CD4-positive, alpha-beta T cell treated with Interleukin-4 for 1 hour (primary cell): ENCODE measurements at regions not wholly inside any gene's neighbourhood (a gene's known extent, or its start where the extent isn't known, plus 50 kb on each side); places are given as distances from the start of the nearest gene placed in this dataset.
"Not testable (repeated sequence)": the region's sequence is repeated elsewhere in the genome, so short reads cannot be mapped to it uniquely, and the experiment has no call there.

Experiments used
- DNase-seq, 2 donors: peaks; one replicate each; pipeline ENCODE4 v3.0.0-alpha.2; 2020 to 2022

DNA sequence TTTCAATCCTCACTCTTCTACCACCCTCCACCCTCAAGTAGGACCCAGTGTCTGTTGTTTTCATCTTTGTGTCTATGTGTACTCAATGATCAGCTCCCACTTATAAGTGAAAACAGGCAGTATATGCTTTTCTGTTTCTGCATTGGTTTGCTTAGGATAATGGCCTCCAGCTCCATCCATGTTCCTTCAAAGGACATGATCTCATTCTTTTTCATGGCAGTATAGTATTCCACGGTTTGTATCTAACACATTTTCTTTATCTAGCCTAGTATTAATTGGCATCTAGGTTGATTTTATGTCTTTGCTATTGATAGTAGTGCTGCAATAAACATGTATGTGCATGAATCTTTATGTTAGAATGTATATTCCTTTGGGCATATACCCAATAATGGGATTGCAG, 259.8 kb upstream of the KIF2A start:
- no peak for DNase-seq

DNA sequence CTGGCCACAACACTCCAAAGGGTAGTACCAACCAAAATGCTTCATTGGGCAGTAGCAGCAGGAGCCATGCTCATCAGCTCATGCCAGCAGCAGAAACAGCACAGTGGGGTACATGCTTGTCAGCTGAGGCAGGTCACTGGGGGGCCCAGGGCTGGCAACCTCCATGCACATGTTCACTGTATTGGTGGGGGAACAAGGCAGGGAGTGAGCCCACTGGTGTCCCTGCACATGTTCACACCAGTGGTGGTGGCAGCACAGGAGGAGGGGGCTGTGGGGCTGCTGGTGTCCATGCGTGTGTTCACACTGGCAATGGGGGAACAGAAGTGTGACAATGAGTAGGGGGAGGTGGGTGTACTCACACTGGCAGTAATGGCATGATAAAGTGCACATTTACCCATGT, 254.3 kb upstream of the KIF2A start:
- DNase-seq, result no peak

DNA sequence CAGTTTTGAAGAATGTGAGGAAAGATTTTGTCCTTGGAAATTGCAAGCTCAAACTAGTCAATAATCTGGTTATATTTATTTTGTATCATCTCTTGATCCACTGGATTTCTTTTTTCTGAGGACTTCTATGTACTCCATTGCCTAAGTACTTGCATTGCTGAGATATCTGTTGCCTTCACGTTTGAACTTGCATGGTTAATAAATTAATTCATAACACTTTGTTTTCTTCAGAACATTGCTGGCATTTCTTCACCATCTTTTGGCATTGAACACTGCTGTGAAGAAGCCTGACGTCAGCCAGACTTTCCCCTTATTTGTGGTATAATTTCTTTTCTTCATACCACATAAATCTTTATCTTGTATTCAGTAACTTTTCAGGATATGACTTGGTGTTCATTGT, 246.0 kb upstream of the KIF2A start:
- DNase-seq, result no peak

DNA sequence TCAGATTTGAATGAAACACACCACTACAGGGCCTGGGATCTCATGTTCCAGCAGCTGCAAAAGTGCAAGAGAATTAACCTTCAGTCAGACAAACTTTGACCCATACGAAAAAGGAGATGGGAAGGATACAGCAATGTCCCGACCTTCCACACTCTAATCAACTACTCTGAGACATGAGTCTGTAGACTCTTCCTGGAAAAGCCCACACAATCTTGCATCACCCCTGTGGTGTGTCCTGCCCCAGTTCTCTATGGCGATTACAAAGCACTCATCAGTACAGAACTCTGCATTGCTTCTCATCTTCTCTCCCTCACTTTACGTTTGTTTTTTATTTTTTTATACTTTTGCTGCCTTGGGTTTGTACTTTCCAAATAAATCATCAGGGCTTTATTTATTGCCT, 241.0 kb upstream of the KIF2A start:
- no peak for DNase-seq

DNA sequence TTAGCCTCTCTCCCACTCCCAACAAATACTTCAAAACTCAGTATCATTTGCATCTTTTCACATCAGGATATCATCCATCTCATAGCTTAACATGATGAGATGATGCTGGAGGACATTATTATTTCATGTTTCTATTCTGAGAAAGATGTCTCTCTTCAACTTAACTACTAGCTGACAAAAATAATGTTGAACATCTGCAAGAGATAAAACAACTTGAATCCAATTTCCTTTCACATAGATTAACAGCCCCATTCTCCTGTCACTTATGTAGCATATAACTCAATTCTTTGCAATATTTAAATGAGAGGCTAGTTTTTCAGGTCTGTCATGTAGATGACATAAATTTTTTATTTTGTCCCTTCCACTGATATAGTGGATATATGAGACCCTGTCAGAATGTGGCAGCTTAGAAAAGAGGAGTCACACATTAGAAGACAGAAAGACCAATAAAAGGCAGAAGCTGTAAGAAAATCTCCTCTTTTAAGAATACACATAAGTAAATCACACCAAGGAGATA, 239.2 kb upstream of the KIF2A start:
- DNase-seq, result no peak

DNA sequence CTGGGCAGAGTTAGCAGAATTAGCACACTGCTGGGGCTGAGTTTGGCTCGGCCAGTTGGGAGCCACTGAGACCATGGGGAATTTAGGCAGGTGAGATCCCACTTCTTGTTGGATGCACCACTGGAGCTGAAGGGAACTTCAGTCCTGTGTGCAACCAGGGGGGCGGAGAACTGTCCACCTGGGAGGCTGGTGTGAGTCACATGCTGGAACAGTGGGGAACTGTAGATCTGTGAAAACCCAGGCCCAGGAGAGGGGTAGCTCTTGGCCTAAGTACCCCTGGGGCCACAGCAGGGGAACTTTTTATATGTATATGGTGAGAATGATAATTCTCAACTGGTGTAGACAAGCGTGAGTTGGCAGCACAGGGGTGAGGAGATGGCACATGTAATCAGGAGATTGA, 237.5 kb upstream of the KIF2A start:
- no peak for DNase-seq

DNA sequence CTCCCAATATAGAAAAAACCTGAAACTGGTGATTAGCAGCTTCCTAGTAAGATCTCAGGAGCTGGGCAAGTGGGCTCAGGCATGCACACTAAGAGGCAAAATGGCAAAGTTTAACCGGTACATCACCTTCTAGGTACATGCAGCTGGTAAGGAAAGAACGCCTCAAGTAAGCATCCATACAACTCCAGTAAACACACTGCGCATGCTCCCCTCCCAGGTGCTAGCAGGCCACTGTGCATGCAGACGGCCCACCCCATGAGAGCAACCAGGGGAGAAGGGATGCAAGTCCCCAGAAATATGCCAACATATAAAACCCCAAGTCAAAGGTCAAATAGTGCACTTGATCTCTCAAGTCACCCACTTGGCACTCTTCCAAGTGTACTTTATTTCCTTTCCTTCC, 228.6 kb upstream of the KIF2A start:
- DNase-seq, result no peak

DNA sequence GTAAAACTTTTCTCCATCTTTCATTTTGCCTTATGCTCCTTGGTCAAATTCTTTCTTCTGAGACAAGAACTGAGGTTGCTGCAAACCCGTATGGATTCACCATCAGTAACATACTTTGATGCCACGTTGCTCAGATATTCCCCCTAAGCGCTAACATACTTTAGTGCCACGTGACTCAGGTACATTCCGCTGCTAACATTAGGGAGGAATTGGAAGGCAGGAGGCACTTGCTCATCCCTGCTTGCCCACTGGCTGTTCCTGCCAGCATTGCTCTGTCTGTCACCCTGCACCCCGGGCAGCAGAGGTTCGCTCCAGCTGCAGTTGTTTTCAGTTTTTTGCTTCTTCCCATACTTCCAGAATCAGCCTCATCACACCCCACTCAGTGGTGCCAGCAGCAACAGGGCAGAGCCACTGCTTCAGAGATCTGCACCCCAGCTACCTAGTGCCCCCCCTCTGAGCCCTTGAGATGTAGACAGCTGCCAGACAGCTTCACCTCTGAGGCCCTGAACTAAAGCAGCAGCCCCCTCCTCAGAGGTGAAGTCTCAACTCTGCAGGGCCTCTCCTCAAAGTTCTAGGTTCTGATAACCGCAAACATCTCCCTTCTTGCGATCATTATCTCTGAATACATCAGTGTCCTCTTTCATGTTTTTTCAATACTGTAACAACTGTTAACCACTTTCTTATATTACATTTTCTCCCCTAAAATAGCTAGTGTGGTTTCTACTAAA, 228.0 kb upstream of the KIF2A start:
- no peak for DNase-seq

DNA sequence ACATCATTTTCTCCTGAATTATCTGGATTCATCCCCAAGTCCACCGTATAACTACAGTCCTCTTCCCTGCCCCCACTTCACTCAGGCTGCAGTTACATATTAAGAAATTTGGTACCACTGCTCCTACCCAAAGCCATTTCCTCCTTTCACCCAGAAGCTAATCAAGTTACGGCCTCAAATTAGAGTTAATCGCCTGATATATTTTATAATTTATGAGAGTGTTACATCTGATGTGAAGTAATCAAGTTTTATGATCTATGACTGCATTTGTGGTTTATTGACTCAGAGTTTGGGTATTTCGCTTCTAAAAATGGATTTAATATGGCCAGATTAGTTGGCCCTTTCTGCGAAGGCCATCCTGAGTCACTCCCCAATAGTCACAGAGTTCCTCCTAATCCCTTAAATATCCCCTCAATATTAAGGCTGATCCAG, 223.6 kb upstream of the KIF2A start:
- DNase-seq, result no peak

DNA sequence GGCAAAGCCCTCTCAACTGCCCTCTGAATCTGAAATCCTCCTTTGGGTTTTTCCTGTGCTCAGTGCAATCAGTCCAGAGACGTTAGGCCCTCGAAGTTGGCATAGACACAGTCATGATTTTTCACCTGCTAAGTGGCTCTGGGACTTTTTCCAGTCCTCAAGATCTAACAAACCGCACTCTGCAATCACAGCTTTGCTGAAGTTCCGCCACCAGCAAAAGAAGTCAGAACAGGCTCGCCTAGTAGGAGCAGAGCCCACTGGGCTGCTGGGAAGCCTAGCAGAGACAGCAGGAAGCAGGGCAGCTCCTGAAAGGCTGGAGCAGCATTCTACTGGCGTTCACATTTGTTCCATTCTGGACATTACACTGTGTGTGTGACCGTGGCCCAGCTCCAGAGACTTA, 222.8 kb upstream of the KIF2A start:
- no peak for DNase-seq

DNA sequence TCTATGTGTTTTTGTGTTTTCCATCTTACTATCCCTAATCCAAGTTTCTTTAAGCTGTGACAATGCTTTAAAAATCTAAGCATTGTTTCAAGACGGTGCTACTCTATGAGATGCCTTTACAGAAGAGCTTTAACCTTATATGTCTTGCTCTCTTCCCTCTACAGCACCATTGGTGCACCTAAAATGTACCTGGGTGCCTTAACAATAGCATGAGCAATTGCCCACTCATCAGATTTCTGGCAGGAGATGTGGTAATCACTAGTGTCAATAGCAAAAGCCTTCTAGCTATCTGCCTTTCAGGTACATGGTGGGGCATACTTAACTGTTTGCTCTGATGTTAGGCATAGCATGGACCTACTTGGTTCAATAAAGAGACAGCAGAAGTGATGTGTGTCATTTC, 222.3 kb upstream of the KIF2A start:
- DNase-seq, result no peak

DNA sequence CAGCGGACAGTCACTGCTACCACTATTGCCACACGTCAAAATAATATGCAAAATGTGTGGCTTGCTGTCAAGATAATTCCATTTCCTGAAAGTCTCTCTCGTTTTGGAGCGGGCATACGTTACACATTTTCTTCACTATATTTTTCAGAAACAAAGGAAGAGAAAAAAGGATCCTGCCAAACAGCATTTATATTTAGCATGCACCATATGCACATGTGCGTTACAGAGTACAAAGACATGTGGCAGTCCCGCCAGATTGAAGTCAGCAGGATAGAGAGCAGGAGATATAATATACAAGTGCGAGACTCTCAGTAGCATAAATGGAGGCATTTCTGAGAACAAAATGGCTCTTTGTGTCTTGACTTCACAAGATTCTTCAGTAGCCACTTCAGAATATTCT, 221.6 kb upstream of the KIF2A start:
- no peak for DNase-seq

DNA sequence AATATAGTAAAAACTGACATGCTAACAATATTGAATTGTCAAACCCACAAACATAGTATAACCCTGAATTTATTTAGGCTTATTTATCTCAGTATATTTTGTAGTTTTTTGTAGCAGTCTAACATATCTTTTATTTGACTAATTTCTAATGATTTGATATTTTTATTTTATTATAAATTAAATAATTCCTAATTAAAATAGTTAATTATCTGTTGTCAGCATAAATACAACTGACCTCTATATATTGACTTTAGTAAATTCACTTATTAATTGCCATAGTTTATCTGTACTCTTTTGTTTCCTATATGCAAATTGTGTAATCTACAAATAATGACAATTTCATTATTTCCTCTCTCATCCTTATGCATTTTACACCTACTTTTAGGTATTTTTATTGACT, 215.1 kb upstream of the KIF2A start:
- DNase-seq, result no peak

DNA sequence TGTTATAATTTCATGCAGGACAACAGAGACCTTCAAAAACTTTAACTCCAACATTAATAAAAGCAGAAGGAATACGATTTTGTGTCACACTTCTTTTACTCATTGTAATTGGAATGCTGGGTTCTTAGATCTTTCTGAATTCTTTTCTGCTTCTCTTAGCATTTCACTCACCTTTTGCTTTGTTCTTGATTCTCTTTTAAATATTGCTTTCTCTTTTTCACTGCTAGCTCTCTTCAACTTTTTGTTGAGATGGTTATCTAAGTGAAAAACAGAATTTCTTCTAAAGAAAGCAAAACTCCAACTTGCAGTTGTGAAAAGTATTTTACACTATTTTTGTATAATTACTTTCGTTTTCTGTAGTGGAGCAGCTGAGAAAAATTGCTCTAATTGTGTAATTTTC, 212.6 kb upstream of the KIF2A start:
- DNase-seq, result no peak

DNA sequence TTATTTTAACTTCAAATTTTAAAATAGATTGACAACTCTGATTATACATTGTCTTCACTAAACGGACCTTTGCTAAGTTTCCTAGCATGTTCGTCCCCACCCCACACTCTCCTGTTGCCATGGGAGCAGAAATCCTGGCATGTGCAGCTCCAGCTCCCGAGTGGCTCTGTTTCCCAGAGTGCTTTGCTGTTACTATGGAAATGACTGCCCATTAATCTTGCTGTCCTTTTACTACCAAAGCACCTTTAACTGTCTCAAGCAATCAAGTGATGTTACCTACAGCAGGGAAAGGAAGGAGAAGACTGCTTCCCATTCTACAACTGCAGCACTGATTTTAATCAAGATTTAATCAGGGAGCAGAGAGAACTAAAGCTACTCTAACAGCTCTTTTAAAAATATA, 212.0 kb upstream of the KIF2A start:
- DNase-seq, result no peak

DNA sequence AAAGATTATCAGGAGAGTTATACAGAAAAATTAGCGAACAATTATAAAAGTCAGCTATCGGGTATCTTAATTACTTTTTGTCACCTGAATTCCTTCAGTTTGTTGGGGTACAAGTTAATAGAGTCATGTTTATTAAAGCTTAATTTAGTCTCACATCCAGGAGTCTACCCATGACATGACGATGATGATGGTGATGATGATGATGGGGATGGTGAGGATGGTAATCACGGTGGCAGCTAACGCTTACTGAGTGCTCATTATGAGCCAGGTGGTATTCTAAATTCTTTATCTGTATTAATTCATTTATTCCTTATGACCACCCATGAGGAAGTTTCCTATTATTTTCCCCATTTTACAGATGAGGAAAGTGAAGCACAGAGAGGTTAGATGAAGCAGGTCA, 208.6 kb upstream of the KIF2A start:
- no peak for DNase-seq

DNA sequence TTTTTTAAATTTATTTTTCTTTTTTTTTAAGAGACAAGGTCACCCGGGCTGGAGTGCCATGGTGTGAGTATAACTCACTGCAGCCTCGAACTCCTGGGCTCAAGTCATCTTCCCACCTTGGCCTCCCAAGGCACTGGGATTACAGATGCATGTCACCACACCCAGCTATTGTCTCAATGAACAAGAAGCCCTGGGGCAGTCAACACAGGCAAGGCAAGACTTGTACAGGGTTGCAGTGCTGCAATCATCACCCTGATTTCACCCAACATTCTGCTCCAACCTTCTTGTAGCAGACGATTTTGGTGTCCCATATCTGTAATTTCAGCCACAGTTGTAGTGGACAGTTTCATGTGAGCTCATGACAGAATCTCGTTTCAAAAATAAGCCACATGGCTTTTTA, 205.8 kb upstream of the KIF2A start:
- DNase-seq, result no peak

DNA sequence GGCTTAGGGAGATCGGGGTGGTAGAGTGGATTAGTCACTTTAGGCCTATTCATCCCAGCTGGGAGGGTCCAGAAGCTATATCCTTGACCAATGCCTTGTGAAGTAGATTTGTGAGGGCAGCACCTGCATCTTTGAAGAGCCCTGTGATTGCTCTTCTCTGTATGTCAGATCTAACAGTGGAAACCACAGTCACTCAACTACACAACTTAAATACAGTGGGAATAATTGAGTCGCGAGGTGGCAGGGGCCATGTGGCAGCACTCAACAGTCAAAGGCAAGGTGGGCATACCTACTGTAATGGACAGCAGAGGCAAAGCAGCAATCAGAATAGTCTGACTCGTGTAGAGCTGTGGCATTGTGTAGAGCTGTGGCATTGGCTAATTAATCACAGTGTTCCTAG, 202.1 kb upstream of the KIF2A start:
- not testable (repeated sequence) for DNase-seq

DNA sequence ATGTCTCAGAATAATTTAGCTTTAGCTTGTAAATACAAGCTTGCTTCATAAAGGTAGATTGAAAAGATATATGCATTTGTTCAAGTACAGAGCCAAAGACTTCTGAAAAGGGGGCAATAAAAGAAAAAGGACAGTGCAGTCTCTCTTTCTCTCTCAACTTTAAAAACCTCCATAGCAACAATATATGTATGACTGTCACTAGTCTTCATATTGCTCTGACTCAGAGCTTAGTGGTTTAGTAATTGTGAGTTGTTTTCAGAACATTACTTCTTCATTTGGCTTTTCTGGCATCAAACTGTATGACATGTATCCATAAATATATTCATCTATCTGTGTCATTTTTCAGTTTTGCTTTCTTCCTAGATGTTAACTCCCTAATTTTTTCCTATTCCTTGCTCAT, 194.6 kb upstream of the KIF2A start:
- no peak for DNase-seq

DNA sequence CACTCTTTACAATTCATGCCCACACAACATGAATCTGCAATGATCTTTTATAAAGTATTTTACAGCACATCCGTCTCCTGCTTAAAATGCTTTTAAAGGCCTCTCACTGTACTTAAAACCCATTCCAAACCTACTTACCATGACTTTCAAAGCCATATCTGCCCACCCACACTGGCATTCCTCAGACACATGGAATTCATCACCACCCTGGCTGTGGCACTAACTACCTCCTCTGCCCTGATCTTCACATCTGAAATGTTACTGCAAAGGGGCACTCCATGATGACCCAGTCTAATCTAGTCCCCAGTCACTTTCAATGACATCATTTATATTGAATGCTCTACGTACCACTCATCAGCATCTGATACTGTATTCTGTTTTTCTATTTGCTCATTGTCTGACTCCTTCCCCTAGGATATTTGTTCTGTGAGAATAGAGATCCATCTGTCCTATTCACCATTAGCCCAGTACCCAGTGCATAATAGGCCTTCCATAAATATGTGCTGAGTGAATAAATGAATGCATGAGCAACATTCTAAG, 193.2 kb upstream of the KIF2A start:
- no peak for DNase-seq

DNA sequence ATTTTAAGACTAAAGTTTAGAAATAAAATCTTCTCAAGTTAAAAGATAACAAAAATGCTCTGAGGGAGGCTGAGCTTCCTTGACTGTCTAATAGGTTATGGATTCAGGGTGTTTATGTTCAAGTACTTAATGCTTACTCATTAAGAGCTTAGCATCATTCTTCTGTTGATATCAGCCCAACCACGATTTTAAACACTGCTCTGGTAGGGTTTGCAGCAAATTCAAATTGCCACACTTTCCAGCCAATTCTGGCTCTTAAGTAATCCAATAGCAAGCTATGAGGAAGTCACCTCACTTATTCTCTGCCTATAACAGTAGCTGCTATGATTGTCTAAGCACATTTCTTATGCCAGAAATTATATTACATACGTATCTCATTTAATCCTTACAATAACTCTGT, 191.0 kb upstream of the KIF2A start:
- no peak for DNase-seq

DNA sequence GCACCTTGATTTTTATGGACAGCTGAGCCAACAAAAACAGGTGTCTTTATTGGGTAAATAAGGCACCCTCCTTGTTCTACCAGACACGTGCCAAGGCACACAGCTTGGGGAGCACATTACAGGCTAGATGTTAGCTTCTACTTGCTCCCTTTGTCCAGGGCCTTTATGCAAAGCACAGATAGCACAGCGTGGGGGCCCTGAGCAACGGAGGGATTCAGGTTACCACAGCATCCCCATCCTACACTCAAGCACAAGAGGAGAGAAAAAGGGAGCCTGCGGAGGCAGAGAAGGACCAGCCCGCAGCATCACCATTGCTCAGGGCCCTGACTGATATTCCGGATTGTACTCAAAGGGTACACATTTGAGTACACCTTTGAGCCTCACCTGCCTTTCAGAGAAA, 181.7 kb upstream of the KIF2A start:
- DNase-seq, result no peak

DNA sequence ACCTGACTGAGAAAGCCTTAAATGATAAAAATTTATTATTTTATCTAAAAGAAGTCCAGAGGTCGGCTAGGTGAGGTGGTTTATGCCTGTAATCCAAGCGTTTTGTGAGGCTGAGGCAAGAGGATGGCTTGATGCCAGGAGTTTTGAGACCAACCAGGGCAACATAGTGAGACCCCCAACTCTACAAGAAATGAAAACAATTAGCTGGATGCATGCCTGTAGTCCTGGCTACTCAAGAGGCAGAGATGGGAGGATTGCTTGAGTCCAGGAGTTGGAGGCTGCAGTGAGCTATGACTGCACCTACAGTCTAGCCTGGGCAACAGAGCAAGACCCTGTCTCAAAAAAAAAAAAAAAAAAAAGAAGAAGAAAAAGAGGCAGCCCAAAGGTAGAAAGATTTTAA, 179.9 kb upstream of the KIF2A start:
- DNase-seq, result no peak

DNA sequence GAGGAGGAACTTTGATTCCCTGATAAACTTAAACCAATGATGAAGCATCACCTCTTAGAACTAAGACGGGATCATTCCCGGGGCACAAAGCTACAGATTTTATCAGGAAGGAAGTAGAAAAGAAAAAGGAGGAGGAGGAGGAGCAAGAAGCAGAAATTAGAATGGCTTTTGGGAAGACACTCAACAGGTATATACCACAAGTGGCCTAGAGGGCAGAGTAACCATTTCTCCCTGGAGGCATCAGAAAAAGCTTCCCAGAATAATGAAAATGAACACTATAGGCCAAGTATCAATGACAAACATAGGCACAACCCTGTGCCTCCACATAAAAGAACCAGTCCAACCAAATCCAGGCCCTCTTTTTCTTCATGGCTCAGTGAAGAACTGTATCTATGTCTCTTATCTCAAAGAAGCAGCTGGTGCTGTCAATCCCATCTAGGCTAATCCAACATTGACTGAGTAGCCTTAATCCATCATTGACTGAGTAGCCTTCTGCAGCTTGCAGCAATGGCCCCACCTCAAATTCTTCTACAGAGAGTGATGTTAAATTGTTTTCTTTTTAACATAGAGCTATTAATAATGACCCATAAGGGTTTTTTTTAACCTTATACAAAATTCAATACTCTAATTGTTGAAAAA, 178.8 kb upstream of the KIF2A start:
- no peak for DNase-seq

DNA sequence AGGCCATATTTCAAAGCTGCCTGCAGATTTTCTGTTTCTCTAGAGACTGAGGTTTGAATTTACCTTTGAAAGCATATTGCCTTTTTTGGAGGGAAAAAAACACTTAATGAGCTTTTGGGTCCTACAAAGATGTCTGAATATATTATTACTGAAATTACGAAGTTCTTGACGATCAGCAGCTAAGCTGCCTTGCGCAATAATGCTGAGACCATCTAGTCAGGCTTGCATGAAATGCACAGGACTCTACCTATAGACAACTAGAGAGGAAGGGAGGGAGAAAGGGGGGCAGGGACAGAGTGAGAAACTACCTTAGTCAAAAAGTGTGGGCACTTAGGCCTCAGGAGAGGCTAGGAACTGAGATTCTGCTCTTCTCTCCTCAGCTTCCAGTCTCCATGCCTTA, 175.9 kb upstream of the KIF2A start:
- DNase-seq, result no peak
